Middle frontal gyrus (tissue), 1 donor: ENCODE measurements at regions not wholly inside any gene's neighbourhood (a gene's known extent, or its start where the extent isn't known, plus 50 kb on each side); places are given as distances from the start of the nearest gene placed in this dataset.
"Not testable (repeated sequence)": the region's sequence is repeated elsewhere in the genome, so short reads cannot be mapped to it uniquely, and the experiment has no call there.

Source experiments
- DNase-seq: peaks from one replicate; pipeline ENCODE4 v3.0.0-alpha.2; 2015; ENCODE audit warnings: low spot score; ENCODE audit errors: extremely low spot score

GRCh38 chr20:56689318-56689717, 60.2 kb downstream of the TFAP2C start:
- no peak for DNase-seq

GRCh38 chr20:56689852-56690485, 60.9 kb downstream of the TFAP2C start:
- no peak for DNase-seq

- DNase-seq, result no peak
Observed at GRCh38 chr20:56690531-56691175, 61.5 kb downstream of the TFAP2C start.

- no peak for DNase-seq
Observed at GRCh38 chr20:56691325-56691998, 62.4 kb downstream of the TFAP2C start.

GRCh38 chr20:56693217-56693616, 64.1 kb downstream of the TFAP2C start:
- no peak for DNase-seq

GRCh38 chr20:56697476-56697875, 68.4 kb downstream of the TFAP2C start:
- no peak for DNase-seq

- no peak for DNase-seq
Observed at GRCh38 chr20:56698297-56698696, 69.2 kb downstream of the TFAP2C start.

- DNase-seq, result no peak
Observed at GRCh38 chr20:56698749-56699148, 69.6 kb downstream of the TFAP2C start.

GRCh38 chr20:56702931-56703840, 74.1 kb downstream of the TFAP2C start:
- DNase-seq, result no peak

- no peak for DNase-seq
Observed at GRCh38 chr20:56706867-56707360, 77.8 kb downstream of the TFAP2C start.

- DNase-seq, result no peak
Observed at GRCh38 chr20:56708991-56709390, 79.9 kb downstream of the TFAP2C start.

GRCh38 chr20:56710125-56710524, 81.0 kb downstream of the TFAP2C start:
- no peak for DNase-seq

GRCh38 chr20:56710577-56710976, 81.5 kb downstream of the TFAP2C start:
- not testable (repeated sequence) for DNase-seq

GRCh38 chr20:56711018-56711417, 81.9 kb downstream of the TFAP2C start:
- no peak for DNase-seq

GRCh38 chr20:56715309-56715708, 86.2 kb downstream of the TFAP2C start:
- no peak for DNase-seq

GRCh38 chr20:56715902-56716519, 86.9 kb downstream of the TFAP2C start:
- no peak for DNase-seq

- DNase-seq, result no peak
Observed at GRCh38 chr20:56716806-56717205, 87.7 kb downstream of the TFAP2C start.

GRCh38 chr20:56718816-56719215, 89.7 kb downstream of the TFAP2C start:
- DNase-seq, result no peak

GRCh38 chr20:56720620-56721213, 91.6 kb downstream of the TFAP2C start:
- DNase-seq, result no peak

GRCh38 chr20:56722042-56722441, 92.9 kb downstream of the TFAP2C start:
- no peak for DNase-seq

GRCh38 chr20:56723331-56723730, 94.2 kb downstream of the TFAP2C start:
- no peak for DNase-seq
